Erythroblast (primary cell): ENCODE measurements at regions not wholly inside any gene's neighbourhood (a gene's known extent, or its start where the extent isn't known, plus 50 kb on each side); places are given as distances from the start of the nearest gene placed in this dataset.

Experiments
- GATA1 ChIP-seq: IDR thresholded peaks from 2 replicates; pipeline ENCODE4 v1.6.1; 2011; ENCODE audit warnings: low read depth, mild to moderate bottlenecking, control low read depth, low read length, moderate library complexity
- POLR2A ChIP-seq: IDR thresholded peaks from 2 replicates; pipeline ENCODE4 v1.6.1; 2011; ENCODE audit warnings: mild to moderate bottlenecking, low read length

GRCh38 chr2:49861821-49862220, 707.5 kb upstream of the FSHR start:
- TF ChIP-seq POLR2A (no peak), GATA1 (no peak)
